ENCODE measurements at regions not wholly inside any gene's neighbourhood (a gene's known extent, or its start where the extent isn't known, plus 50 kb on each side); places are given as distances from the start of the nearest gene placed in this dataset.

- TF ChIP-seq CTCF (IDR thresholded peaks at IDR 0.05; ENCODE audit: insufficient read depth, missing control alignments), result no peak
These were observed 496.1 kb downstream of the BCL11B start for GRCh38 chr14:98775892-98776291.

GRCh38 chr14:98782062-98782461 lies 489.9 kb downstream of the BCL11B start:
- DNase-seq (ENCODE audit: insufficient read length, low spot score), result no peak
- TF ChIP-seq CTCF (IDR thresholded peaks at IDR 0.05; ENCODE audit: insufficient read depth, missing control alignments), result no peak
- no peak for FAIRE-seq

More at GRCh38 chr14:98775892-98776291, 496.1 kb downstream of the BCL11B start:
- FAIRE-seq (no peak), DNase-seq (ENCODE audit: insufficient read length, low spot score) (no peak)

- DNase-seq (ENCODE audit: insufficient read length, low spot score) (no peak), FAIRE-seq (no peak)
- no peak for TF ChIP-seq CTCF (IDR thresholded peaks at IDR 0.05; ENCODE audit: insufficient read depth, missing control alignments)
These were observed 486.4 kb downstream of the BCL11B start for GRCh38 chr14:98785578-98785977.

GRCh38 chr14:98786456-98786855 lies 485.5 kb downstream of the BCL11B start:
- TF ChIP-seq CTCF (IDR thresholded peaks at IDR 0.05; ENCODE audit: insufficient read depth, missing control alignments), result no peak
- DNase-seq (ENCODE audit: insufficient read length, low spot score) (no peak), FAIRE-seq (no peak)

- no peak for TF ChIP-seq CTCF (IDR thresholded peaks at IDR 0.05; ENCODE audit: insufficient read depth, missing control alignments)
- DNase-seq (ENCODE audit: insufficient read length, low spot score) (no peak), FAIRE-seq (no peak)
These were observed 480.3 kb downstream of the BCL11B start for GRCh38 chr14:98791661-98792060.

- FAIRE-seq (no peak), DNase-seq (ENCODE audit: insufficient read length, low spot score) (no peak)
- TF ChIP-seq CTCF (IDR thresholded peaks at IDR 0.05; ENCODE audit: insufficient read depth, missing control alignments), result no peak
These were observed 479.8 kb downstream of the BCL11B start for GRCh38 chr14:98792171-98792570.

GRCh38 chr14:98798099-98798498 lies 473.9 kb downstream of the BCL11B start:
- no peak for TF ChIP-seq CTCF (IDR thresholded peaks at IDR 0.05; ENCODE audit: insufficient read depth, missing control alignments)

More at GRCh38 chr14:98798099-98798498, 473.9 kb downstream of the BCL11B start:
- no peak for FAIRE-seq
- DNase-seq (ENCODE audit: insufficient read length, low spot score), result no peak
